ENCODE measurements at regions not wholly inside any gene's neighbourhood (a gene's known extent, or its start where the extent isn't known, plus 50 kb on each side); places are given as distances from the start of the nearest gene placed in this dataset.
"Not testable (repeated sequence)": the region's sequence is repeated elsewhere in the genome, so short reads cannot be mapped to it uniquely, and the experiment has no call there.

DNA sequence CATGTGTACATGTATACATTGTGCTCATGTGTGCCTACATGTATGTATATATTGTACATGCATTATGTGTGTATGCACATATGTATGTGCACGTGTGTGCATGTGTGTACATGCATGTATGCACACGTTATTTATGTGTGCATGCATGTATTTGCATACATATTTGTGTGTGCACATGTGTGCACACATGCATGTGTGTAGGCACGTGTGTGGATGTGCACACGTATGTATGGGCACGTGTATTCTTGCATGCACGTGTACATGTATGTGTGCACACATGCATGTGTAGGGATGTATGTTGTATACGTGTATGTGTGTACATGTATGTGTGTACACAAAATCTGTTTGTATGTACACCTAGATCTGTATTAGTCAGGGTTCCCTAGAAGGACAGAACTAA is 556.0 kb downstream of the PRIM2 start:
- H3K4me3 ChIP-seq (ENCODE audit: low read depth, low read length); H3K9me3 ChIP-seq (ENCODE audit: control insufficient read depth, insufficient read depth, low read length); H3K27ac ChIP-seq (ENCODE audit: low read depth, low read length); DNase-seq (ENCODE audit: low read depth, low spot score); CTCF ChIA-PET; H3K27me3 ChIP-seq (ENCODE audit: control insufficient read depth, insufficient read depth, low read length); POLR2A ChIA-PET: not testable (repeated sequence)

DNA sequence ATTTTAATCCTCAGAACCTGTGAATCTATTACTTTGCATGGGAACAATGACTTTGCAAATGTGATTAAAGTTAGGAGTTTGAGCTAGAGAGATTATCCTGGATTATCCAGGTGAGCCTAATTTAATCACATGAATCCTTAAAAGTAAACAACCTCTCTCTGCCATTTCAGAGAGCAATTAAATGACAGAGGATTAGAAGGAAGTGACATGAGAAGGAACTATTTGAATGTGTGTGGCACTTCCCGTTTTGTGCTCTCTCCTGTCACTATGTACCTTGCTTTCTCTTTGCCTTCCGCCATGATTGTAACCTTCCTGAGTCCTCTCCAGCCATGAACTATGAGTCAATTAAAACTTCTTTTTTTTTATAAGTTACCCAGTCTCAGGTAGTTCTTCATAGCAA is 559.2 kb downstream of the PRIM2 start:
- DNase-seq (ENCODE audit: low read depth, low spot score); CTCF ChIA-PET; H3K9me3 ChIP-seq (ENCODE audit: control insufficient read depth, insufficient read depth, low read length); H3K4me3 ChIP-seq (ENCODE audit: low read depth, low read length); POLR2A ChIA-PET; H3K27ac ChIP-seq (ENCODE audit: low read depth, low read length); H3K27me3 ChIP-seq (ENCODE audit: control insufficient read depth, insufficient read depth, low read length): not testable (repeated sequence)

DNA sequence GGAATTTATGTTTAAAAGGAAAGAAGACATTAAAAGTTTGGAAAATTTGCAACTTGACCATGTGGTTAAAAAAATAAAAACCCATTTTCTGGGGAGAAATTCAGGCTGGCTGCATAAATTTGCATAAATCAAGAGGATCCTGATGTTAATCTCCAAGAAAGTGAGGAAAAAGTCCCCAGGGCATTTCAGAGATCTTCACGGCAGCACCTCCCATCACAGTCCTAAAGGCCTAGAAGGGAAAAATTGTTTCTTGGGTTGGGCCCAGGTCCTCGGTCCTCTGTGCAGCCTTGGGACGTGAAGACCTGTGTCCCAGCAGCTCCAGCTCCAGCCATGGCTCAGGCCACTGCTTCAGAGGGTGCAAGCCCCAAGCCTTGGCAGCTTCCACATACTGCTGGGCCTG is 560.3 kb downstream of the PRIM2 start:
- CTCF ChIA-PET, POLR2A ChIA-PET: not testable (repeated sequence)

DNA sequence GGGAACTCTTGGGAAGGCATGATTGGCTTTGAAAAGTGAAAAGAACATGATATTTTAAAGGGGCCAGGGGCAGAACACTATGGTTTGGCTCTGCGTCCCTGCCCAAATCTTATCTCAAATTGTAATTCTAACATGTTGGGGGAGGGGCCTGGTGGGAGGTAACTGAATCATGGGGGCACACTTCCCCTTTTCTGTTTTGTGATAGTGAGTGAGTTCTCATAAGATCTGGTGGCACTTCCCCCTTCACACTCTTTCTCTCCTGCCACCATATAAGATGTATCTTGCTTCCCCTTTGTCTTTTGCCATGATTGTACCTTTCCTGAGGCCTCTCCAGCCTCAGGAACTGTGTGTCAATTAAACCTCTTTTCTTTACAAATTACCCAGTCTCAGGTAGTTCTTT is 561.4 kb downstream of the PRIM2 start:
- CTCF ChIA-PET; H3K9me3 ChIP-seq (ENCODE audit: control insufficient read depth, insufficient read depth, low read length); POLR2A ChIA-PET; H3K27ac ChIP-seq (ENCODE audit: low read depth, low read length); H3K27me3 ChIP-seq (ENCODE audit: control insufficient read depth, insufficient read depth, low read length); H3K4me3 ChIP-seq (ENCODE audit: low read depth, low read length); DNase-seq (ENCODE audit: low read depth, low spot score): not testable (repeated sequence)

More for the DNA sequence above, 560.3 kb downstream of the PRIM2 start:
- DNase-seq (ENCODE audit: low read depth, low spot score); H3K27ac ChIP-seq (ENCODE audit: low read depth, low read length); H3K4me3 ChIP-seq (ENCODE audit: low read depth, low read length); H3K27me3 ChIP-seq (ENCODE audit: control insufficient read depth, insufficient read depth, low read length); H3K9me3 ChIP-seq (ENCODE audit: control insufficient read depth, insufficient read depth, low read length): not testable (repeated sequence)

DNA sequence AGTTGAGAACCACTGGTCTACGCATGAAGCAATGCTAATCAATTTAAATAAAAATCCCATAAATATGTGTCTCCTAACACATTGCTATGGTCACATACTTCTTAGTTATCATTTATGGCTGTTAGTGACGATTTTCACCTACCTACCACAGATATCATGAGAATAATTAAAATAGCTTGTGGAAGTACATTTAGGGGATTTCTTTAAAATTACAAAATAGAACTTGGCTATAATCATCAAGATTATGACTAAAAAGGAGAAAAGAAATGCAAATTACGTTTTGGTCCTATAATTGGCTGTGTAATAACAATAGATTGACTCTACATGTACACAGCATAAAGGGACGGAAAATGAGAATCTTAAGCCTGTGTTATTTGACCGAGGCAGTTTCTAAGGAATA is 581.4 kb downstream of the PRIM2 start:
- H3K4me3 ChIP-seq (ENCODE audit: low read depth, low read length); H3K27me3 ChIP-seq (ENCODE audit: control insufficient read depth, insufficient read depth, low read length); H3K9me3 ChIP-seq (ENCODE audit: control insufficient read depth, insufficient read depth, low read length); CTCF ChIA-PET; H3K27ac ChIP-seq (ENCODE audit: low read depth, low read length); POLR2A ChIA-PET; DNase-seq (ENCODE audit: low read depth, low spot score): not testable (repeated sequence)

DNA sequence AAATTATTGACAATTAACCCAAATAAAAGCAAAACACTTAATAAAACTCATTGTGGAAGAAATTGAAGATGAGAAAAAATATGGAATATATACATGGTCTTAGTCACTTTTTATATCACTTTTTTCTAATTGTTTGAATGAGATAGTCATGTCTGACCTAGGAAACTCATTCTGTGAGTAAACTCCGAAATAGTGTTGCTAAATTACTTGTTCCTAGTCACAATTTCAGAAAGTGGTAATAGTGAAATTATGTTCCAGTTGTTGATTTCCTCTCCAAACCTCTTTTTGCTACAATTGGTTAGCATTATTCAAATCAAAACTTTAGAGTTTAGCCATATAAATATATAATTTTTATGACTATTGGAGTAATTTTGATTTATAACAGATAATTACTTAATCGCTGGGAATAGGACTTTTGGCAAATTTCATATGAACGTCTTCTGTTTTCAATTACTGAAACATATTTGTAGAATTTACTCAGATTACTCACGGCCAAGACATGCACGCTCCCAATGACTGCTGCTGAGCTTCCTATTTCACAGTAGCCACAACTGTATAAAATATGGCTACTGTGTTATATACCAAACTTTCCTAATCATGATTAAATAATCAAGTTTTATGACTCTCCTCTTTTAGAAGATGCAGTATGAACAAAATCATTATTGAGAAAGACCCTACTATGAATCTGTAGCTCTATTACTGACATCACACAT is 583.4 kb downstream of the PRIM2 start:
- POLR2A ChIA-PET; H3K27ac ChIP-seq (ENCODE audit: low read depth, low read length); CTCF ChIA-PET; H3K27me3 ChIP-seq (ENCODE audit: control insufficient read depth, insufficient read depth, low read length); H3K4me3 ChIP-seq (ENCODE audit: low read depth, low read length); H3K9me3 ChIP-seq (ENCODE audit: control insufficient read depth, insufficient read depth, low read length); DNase-seq (ENCODE audit: low read depth, low spot score): not testable (repeated sequence)

DNA sequence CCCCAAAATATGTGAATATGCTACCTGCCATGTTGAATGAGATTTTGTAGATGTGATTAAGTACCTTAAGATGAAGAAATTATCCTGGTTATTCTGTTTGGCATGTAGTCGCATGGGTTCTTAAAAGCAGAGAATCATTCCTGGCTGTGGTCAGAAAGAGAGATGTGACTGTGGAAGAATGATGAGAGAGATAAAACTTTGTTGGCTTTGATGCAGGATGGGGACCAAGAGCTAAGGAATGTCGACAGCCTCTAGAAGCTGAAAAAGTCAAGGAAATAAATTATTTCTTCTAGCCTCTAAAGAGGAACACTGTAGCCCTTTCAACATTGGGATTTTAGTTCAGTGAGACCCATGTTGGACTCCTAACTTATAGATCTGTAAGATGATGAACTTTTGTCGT is 584.0 kb downstream of the PRIM2 start:
- CTCF ChIA-PET; H3K27ac ChIP-seq (ENCODE audit: low read depth, low read length); H3K4me3 ChIP-seq (ENCODE audit: low read depth, low read length); H3K27me3 ChIP-seq (ENCODE audit: control insufficient read depth, insufficient read depth, low read length); DNase-seq (ENCODE audit: low read depth, low spot score); H3K9me3 ChIP-seq (ENCODE audit: control insufficient read depth, insufficient read depth, low read length); POLR2A ChIA-PET: not testable (repeated sequence)

DNA sequence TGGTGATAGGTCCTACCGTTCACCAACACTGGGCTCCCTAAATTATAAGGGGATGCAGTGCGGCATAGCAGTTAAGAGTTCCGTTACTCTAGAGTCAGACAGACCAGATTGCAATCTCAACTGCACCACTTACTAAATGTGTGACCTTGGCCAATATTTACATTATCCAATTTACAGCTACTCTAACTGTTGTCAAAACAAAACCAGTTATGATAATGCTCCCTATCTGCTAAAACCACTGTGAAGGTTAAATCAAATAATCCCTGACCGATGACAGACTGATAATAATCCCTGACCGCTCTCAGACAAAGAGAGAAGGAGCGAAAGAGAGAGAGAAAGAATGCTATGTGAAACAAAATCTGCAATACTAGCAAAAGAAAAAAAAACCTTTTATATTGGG is 586.9 kb downstream of the PRIM2 start:
- CTCF ChIA-PET; DNase-seq (ENCODE audit: low read depth, low spot score); H3K27me3 ChIP-seq (ENCODE audit: control insufficient read depth, insufficient read depth, low read length); H3K27ac ChIP-seq (ENCODE audit: low read depth, low read length); POLR2A ChIA-PET; H3K9me3 ChIP-seq (ENCODE audit: control insufficient read depth, insufficient read depth, low read length); H3K4me3 ChIP-seq (ENCODE audit: low read depth, low read length): not testable (repeated sequence)

DNA sequence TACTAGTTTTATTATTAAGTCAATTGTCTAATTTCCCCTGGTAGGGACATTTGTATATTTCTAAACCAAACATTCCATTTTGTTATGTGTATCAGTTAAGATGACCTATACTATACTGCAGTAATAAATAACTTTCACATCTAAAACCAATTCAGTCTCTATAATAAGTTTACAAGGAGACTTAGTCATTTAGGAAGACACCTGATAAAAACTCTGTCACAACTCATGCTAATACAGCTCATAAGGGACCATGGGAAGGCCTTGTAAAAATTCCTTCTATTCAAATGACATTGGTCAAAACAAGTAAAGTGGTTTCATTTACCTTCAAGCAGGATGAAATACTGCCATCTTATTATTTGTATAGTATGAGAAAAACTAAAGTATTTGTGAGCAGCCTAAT is 597.9 kb downstream of the PRIM2 start:
- CTCF ChIA-PET; DNase-seq (ENCODE audit: low read depth, low spot score); H3K27me3 ChIP-seq (ENCODE audit: control insufficient read depth, insufficient read depth, low read length): not testable (repeated sequence)

DNA sequence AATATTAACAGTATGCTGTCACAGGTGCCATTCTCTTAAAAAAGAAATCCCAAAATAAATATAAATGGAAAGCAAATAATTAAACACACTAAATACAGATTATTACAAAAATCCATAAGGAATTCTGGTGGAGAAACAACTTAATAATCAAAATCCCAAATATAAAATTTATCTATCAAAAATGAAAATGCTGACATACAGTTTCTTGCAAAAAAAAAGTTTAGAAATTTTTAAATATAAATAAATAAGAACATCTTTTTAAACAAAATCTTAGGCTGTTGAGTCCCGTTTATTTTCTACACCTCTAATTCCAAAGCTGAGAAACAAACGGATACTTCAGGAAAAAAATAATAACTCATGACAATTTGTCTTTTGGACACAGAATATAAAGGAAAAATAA is 625.5 kb downstream of the PRIM2 start:
- CTCF ChIA-PET; H3K9me3 ChIP-seq (ENCODE audit: control insufficient read depth, insufficient read depth, low read length); POLR2A ChIA-PET; DNase-seq (ENCODE audit: low read depth, low spot score); H3K27ac ChIP-seq (ENCODE audit: low read depth, low read length); H3K4me3 ChIP-seq (ENCODE audit: low read depth, low read length); H3K27me3 ChIP-seq (ENCODE audit: control insufficient read depth, insufficient read depth, low read length): not testable (repeated sequence)

More for the DNA sequence above, 597.9 kb downstream of the PRIM2 start:
- POLR2A ChIA-PET; H3K9me3 ChIP-seq (ENCODE audit: control insufficient read depth, insufficient read depth, low read length); H3K27ac ChIP-seq (ENCODE audit: low read depth, low read length); H3K4me3 ChIP-seq (ENCODE audit: low read depth, low read length): not testable (repeated sequence)

DNA sequence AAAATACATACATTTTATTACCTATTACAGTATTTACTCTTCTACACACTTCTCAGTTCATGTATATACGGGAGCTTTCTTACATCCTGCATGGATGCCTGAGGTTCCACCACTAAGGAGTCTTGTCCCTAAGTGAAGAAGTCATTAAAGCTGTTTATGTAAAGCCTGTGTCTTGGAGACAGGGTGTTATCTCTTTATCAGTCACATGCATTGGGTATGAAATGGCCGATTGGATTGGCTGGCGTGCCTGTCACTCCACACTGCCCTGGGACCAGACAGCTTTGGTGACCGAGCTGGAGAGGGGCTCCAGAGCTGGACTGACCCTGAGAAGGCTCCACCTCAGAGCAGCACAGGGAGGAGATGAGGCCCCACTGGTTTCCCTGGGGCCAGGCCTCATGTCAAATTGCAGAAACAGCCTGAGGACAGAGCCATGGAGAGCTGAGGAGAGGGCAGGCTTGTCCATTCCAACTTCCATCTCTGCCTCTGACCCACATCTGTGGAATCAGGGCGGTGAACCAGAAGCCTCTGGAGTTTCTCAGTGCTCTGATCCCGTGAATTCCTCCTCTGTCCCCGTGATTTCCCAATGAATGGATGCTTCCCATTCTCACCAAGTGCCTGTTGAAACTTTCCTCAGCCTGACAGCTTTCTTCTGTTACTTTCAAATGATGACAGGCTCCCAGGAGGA is 628.8 kb downstream of the PRIM2 start:
- DNase-seq (ENCODE audit: low read depth, low spot score); H3K27me3 ChIP-seq (ENCODE audit: control insufficient read depth, insufficient read depth, low read length); H3K9me3 ChIP-seq (ENCODE audit: control insufficient read depth, insufficient read depth, low read length); POLR2A ChIA-PET; H3K27ac ChIP-seq (ENCODE audit: low read depth, low read length); H3K4me3 ChIP-seq (ENCODE audit: low read depth, low read length); CTCF ChIA-PET: not testable (repeated sequence)

DNA sequence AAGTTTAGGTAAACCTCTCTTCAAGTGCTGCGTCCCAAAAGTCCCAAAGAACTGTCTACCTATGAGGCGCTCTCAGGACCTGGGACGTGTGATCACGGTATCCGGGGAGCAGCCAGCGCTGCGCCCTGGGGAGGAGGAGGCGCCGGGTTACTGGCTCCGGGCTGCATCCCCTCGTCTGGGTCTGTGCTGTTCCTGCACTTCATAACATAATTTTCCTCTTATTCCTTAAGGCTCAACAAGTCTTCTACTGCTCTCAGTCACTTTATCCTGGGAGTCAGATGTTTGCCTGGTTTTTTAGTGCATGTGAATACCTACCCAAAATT is 629.3 kb downstream of the PRIM2 start:
- H3K27ac ChIP-seq (ENCODE audit: low read depth, low read length); DNase-seq (ENCODE audit: low read depth, low spot score); H3K27me3 ChIP-seq (ENCODE audit: control insufficient read depth, insufficient read depth, low read length); POLR2A ChIA-PET; H3K4me3 ChIP-seq (ENCODE audit: low read depth, low read length); CTCF ChIA-PET; H3K9me3 ChIP-seq (ENCODE audit: control insufficient read depth, insufficient read depth, low read length): not testable (repeated sequence)

DNA sequence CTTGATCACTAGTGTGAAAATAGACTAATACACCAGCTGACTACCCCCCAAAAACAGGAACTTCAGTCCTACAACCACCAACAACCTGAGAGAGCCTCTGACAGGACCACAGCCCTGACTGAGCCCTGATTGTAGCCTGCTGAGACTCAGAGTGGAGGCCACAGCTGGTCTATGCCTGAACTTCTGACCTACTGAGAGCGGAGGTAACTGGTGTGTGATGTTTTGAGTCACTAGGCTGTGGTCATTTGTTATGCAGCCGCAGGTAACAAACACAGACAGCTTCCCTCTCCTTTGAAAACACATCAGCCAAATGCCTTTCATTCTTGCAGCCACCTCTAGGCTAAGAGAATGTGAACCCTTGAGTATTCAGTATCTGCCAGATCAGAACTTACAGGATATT is 631.1 kb downstream of the PRIM2 start:
- H3K9me3 ChIP-seq (ENCODE audit: control insufficient read depth, insufficient read depth, low read length); DNase-seq (ENCODE audit: low read depth, low spot score); H3K27ac ChIP-seq (ENCODE audit: low read depth, low read length); H3K27me3 ChIP-seq (ENCODE audit: control insufficient read depth, insufficient read depth, low read length); POLR2A ChIA-PET; H3K4me3 ChIP-seq (ENCODE audit: low read depth, low read length); CTCF ChIA-PET: not testable (repeated sequence)

All from AG04450 (cell line).